ENCODE measurements at regions not wholly inside any gene's neighbourhood (a gene's known extent, or its start where the extent isn't known, plus 50 kb on each side); places are given as distances from the start of the nearest gene placed in this dataset.
"Not testable (repeated sequence)": the region's sequence is repeated elsewhere in the genome, so short reads cannot be mapped to it uniquely, and the experiment has no call there.

DNA sequence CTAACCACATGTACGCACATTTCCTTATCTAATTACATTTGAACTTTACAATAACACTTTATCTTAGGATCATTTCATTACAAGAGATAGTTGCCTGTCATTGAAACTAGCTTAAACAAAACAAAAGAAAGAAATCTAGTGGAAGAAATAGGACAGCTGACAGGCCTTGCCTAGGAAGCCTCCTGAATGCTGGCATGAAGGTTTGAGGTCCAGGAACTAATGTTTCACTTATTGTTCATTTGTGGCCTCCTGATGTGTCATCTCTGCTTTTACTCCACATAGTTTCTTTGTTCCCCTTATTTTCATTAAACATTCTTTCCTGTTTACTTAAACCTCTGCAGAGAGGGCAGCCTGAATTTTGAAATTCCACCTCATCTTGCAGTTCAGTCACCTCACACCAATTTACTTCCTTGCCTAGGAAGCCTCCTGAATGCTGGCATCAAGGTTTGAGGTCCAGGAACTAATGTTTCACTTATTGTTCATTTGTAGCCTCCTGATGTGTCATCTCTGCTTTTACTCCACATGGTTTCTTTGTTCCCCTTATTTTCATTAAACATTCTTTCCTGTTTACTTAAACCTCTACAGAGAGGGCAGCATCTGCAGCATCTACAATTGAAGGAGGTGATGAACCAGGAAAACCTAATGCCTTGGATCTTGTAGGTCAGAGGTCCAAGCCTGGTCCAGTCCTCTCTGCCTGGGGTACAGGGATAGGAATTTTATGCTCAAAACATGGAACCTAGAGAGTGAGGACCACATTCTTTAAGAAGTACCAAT is 319.2 kb downstream of the SPATA31A1 start:
- DNase-seq: not testable (repeated sequence)

DNA sequence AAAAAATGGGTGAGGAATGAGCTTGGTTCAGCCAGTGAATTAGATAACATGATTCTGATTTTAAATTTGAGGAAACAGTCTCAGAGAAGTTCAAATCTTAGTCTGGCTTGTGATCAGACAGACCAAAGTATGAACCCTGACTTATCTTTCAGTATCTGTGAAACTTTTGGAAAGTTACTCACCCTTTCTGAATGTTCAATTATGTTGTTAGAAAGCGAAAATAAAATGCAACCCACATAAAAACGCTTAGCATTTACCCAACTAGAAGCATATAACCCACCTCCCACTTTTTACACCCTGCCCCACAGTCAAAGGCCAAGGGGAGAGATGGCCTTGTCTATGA is 319.7 kb downstream of the SPATA31A1 start:
- DNase-seq: not testable (repeated sequence)

DNA sequence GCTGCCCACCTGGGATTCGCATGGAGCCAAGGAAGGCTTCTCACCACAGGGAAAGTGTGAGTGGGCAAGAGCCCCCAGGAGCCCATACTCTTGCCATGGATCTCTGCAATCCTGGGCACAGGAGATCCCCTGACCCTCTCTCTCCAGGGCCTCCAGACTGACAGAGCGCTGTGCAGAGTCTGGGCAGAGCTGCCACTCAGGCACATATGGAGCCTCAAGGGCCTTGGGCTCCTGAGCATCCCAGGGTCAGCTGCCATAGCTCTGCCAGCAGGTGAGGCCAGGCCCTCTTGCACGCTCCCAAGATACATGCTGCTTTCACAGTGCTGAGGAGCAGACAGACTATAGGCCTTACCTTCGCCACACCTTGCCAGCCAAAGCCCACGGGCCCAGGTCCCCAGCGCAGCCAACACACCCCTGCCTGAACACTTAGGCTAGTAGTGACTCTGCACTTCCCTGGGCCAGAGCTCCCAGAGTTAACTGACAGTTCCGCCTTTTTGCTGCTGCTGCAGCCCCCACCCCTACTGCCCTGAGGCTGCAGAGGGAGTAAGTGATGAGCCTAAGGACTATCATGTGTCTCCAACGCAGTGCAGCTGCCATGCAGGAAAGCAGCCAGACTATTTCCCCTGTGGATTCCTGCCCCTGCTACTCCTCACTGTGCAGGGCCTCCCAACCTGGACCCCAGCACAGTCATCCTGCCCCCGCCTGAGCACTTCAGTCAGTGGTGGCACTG is 323.2 kb downstream of the SPATA31A1 start:
- not testable (repeated sequence) for DNase-seq

DNA sequence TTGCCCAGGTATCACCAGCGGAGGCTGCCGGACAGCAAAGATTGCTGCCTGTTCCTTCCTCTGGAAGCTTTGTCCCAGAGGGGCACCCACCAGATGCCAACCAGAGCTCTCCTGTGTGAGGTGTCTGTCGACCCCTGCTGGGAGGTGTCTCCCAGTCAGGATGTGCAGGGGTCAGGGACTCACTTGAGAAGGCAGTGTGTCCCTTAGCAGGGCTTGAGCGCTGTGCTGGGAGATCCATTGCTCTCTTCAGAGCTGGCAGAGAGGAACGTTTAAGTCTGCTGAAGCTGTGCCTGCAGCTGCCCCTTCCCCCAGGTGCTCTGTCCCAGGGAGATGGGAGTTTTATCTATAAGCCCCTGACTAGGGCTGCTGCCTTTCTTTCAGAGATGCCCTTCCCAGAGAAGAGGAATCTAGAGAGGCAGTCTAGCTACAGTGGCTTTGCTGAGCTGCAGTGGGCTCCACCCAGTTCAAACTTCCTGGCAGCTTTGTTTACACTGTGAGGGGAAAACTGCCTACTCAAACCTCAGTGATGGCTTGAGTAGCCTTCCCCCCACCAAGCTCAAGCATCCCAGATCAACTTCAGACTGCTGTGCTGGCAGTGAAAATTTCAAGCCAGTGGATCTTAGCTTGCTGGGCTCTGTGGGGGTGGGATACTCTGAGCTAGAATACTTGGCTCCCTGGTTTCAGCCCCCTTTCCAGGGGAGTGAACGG is 325.4 kb downstream of the SPATA31A1 start:
- DNase-seq: not testable (repeated sequence)

DNA sequence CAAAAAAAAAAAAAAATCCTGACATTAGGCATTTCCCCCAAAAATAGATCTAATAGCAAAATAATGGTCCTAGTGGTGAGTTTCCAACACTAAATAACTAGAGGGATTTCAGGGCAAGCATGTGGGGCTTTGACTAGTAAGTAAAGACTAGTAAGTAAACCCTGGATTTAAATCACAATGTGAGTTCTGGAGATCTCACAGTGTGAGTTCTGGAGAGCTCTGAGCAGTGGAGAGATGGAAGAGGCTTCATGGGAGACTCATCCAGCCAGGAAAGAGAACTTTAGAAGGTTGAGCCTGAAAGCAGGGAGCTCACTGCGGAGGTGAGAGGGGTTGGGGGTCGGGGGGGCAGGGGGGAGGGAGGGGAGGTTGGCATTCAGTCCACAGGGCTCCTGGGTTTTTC is 373.4 kb downstream of the SPATA31A1 start:
- DNase-seq: not testable (repeated sequence)

DNA sequence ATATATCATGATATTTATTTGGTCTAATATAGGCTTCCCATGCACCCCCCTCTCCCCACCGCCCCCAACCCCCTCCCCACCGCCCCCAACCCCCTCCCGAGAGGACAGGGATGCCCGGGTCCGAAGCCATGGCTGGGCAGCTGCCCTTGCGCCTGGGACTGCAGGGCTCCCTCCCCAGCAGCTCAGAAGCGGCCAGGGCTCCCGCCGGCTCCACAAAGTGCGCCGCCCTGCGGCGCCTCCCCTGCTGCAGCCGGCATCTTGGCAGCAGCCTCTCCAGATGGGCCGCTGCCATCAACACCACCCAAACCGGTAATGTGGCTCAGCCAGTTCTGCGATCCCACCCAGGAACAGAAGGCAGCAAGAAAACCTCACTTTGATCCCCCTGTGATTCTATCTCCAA is 389.4 kb downstream of the SPATA31A1 start:
- not testable (repeated sequence) for DNase-seq

DNA sequence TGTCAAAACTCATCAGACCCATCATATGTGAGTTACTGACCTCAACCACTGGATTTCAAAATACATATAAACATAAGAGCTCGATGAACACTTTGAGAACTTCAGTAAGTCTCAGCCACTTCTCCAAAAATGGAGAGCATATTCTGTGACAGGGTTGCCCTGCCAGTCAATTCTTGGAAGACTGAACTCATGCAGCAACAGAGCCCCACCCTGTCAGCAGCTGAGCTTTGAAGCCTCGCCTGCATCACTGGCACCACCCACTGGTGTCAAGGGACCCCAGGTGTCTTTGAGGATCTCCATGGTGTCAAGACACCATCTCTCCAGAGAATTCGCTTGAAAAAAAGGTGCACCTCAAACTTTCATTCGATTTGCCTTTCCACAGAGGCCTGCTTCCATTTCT is 420.1 kb downstream of the SPATA31A1 start:
- not testable (repeated sequence) for DNase-seq

DNA sequence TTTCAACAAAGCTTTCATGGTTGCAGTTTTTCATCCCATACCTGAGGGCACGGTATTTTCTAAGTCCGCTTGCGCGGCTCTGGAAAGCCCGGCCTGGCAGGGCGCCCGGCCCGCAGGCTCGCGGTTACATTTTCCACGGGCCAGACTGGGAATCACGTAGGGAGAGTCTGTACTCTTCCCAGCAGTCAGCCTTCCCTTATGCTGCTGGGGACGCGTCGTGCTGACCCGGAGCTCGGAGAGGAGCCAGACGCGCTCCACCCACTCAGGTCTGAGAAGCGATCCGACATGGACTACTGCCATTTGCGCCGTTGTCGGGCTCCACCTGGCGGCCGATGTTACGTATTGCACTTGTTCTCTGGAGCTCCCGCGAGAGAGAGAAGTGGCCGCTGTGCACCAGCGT is 435.9 kb downstream of the SPATA31A1 start:
- DNase-seq: not testable (repeated sequence)

DNA sequence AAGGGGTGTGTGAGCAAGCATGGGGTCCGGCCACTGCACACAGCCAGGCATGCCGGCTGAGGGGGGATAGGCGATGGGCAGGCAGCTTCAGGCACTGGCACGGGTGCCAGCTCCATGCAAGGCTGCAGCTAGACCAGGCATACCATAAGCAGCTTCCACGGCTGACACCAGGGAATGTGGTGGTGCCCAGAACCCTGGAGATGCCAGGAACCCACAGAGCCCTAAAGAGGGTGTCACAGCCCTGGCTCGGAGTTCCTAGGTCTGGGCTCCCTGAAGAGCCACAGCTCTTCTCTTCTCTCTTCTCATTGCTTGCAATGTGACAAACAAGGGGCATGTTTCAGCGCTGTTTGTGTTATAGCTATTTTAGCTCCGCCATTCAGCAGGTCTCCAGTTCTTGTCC is 442.5 kb downstream of the SPATA31A1 start:
- not testable (repeated sequence) for DNase-seq

DNA sequence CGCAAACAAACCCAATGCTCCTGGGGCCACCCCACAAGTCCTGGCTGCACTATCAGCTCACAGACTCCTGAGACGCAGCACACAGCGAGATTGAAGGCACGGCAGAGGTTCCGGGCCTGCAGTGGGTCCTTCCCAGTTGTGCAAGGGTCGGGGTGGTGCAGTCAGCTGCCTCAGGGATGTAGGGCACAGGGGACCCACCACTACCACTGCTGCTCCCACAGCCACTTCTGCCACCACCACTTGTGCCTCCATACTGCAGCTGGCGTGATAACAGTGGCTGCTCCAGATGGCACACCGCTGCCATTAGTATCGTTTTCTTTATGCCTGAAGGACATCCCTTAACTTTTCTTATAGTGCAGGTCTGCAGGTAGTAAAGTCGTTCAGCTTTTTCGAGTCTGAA is 443.8 kb downstream of the SPATA31A1 start:
- not testable (repeated sequence) for DNase-seq

DNA sequence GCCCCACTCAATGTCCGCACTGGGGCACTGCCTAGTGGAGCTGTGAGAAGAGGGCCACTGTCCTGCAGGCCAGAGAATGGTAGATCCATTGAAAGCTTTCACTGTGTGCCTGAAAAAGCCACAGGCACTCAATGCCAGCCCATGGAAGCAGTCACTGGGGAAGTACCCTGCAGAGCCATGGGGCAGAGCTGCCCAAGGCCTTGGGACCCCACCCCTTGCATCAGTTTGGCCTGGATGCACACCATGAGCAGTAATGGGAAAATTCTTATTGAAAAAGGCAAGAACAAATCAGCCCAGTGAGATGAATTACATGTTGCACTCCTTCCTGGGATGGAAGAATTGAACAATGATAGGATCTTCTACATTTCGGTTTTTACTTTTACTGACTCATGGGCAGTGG is 447.1 kb downstream of the SPATA31A1 start:
- not testable (repeated sequence) for DNase-seq

DNA sequence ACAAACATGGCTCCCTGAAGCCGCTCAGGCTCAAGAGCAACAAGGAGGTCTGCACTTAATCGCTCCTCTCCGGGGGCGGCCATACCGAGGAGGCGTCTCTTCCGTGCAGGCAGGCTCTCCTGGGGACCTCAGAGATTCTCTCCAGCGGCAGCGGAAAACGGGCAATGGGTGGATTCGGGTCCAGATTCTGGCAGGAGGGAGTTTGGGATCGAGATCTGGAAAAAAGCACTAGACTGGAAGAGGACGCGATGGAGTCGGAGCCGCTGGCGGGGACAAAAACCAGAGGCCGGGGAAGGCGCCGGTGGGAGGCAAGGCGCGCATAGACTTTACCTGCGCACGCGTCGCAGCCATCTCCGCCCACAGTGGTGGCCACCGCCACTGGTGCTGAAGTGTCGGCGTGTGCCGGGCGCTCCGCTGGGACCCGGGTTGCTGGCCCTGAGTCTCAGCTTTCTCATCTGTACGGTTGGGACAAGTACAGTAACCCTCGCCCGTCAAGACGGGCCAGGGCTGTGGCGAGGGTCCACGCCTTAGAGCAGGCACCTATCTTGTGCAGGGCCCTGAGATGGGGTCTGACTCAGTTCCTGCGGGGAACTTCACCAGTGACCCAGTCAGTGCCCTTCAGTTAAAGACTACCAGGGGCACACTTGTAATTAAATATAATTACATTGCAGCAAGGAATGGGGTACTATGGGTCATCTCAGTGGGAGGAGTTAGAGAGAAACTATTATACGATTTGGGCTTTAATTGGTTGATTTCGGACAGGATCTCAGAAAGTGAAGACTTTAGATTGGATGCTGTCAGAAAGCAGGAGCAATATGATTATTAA is 454.1 kb downstream of the SPATA31A1 start:
- peak; percentile 0 for DNase-seq

DNA sequence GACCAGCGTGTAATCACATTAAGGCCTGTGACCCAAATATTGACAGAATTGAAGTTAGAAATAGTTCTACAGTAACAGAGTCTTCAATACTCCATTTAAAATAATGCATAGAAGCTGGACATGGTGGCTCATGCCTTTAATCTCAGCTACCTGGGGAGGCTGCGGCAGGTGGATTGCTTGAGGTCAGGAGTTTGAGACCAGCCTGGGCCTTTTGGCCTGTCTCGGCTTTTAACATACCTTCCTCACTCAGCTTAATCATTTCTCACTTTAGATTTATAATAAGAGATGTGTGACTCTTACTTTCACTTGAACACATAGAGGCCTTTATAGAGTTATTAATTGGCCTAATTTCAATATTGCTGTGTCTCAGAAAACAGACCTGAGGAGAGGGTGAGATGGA is 454.9 kb downstream of the SPATA31A1 start:
- DNase-seq: not testable (repeated sequence)

DNA sequence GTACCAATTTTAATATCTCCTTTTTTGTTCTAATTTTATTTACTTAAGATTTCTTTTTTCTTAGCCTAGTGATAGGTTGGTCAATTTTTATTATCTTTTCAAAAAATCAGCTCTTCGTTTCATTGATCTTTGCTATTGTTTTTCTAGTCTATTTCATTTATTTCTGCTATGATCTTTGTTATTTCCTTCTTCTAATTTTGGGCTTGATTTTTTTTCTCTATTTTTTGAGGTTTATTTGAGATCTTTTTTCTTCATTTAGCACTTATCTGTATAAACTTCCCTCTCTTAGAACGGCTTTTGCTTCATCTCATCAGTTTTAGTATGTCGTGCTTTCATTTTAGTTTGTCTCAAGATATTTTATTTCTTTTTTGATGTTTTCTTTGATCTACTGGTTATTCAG is 456.1 kb downstream of the SPATA31A1 start:
- DNase-seq: not testable (repeated sequence)

DNA sequence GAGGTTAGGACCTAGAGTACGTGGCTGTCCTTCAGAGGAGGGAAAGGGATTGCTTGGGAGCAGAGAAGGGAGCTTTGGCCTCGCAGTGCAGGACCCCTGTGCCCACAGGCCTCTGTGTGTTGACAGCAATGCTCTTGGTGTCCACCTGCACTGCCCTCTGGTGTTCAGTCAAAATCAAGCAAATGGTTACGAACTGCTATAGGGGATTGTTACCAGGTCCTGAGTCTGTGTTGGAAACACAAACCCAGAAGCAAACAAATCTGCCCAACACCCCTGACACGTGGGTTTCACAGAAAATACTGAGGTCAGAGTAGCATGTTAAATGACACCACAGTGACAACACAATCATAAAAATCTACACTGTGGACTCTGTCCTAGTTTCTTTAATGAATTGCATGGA is 473.0 kb downstream of the SPATA31A1 start:
- DNase-seq: not testable (repeated sequence)
